ENCODE measurements at regions not wholly inside any gene's neighbourhood (a gene's known extent, or its start where the extent isn't known, plus 50 kb on each side); places are given as distances from the start of the nearest gene placed in this dataset.

DNA sequence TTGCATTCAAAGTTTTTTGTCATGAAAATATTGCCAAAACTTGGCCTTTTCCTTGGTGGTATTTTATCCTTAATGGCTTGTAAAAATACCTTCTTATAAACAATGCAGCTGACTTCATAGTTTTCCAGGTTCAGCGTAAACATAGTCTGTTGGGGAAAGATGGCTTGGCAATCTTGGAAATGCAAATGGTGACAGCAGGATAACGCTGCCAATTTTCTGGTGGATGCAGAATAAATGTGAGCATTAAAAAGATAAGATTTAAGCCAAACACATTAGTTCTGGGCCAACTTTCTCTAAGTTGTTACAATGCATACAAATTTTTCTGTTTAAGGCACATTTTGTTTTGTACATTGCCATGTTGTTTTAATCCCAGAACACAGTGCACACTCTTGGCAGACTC, 147.0 kb upstream of the POU1F1 start (continued):
- TF ChIP-seq ZNF146 (tag by site-specific recombination; IDR thresholded peaks at IDR 0.05) (no peak), ZNF121 (tag by site-specific recombination; IDR thresholded peaks at IDR 0.05) (no peak)

DNA sequence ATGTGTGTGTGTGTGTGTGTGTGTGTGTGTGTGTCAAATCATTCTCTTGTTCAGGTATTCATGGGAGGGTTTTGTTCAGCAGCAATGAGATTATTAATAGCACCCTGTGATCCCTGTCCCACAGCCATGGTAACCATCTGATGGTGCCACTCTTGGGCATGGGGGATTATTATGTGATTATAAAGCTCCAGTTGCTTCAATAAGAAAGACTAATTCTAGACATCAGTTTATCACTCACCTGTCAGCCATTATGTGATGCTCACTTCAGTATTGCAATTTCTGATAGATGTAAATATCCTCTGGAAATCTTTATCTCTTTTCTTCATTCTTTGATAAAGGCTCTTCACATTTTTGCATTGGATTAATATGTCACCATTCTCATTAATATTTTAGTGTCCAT, 145.9 kb upstream of the POU1F1 start:
- H3K9me3 ChIP-seq (ENCODE audit: control insufficient read depth, insufficient read depth, low read depth, low read length) = no peaks in the 10 kb centered on the region
- TF ChIP-seq, protein P1, sequence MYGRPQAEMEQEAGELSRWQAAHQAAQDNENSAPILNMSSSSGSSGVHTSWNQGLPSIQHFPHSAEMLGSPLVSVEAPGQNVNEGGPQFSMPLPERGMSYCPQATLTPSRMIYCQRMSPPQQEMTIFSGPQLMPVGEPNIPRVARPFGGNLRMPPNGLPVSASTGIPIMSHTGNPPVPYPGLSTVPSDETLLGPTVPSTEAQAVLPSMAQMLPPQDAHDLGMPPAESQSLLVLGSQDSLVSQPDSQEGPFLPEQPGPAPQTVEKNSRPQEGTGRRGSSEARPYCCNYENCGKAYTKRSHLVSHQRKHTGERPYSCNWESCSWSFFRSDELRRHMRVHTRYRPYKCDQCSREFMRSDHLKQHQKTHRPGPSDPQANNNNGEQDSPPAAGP (tag by site-specific recombination; IDR thresholded peaks at IDR 0.05) = no peak
- no peak for TF ChIP-seq ZNF335 (tag by site-specific recombination; conservative IDR thresholded peaks at IDR 0.05)
- no peak for TF ChIP-seq GLIS1 (tag by site-specific recombination; IDR thresholded peaks at IDR 0.05)
- TF ChIP-seq ZNF239 (tag by site-specific recombination; IDR thresholded peaks at IDR 0.05) = no peak
- CTCF ChIA-PET = interaction anchor here (0.7 kb wide), 1 partner anchor 80 kb away, joined by 4 read pairs; no protein-coding TSS in a partner anchor
- no peaks in the 10 kb centered on the region for H3K36me3 ChIP-seq (ENCODE audit: control insufficient read depth in 2 of 2, insufficient read depth in 1 of 2, low read length in 2 of 2)
- POLR2A ChIA-PET = no interaction called here
- no peaks in the 10 kb centered on the region for H3K4me1 ChIP-seq (ENCODE audit: control insufficient read depth, insufficient read depth, low read length)
- no peak overlapping the region for H3K27ac ChIP-seq (ENCODE audit: extremely low read depth, low read depth, low read length)
- no peak overlapping the region for H3K4me3 ChIP-seq (ENCODE audit: low read depth, low read length)

DNA sequence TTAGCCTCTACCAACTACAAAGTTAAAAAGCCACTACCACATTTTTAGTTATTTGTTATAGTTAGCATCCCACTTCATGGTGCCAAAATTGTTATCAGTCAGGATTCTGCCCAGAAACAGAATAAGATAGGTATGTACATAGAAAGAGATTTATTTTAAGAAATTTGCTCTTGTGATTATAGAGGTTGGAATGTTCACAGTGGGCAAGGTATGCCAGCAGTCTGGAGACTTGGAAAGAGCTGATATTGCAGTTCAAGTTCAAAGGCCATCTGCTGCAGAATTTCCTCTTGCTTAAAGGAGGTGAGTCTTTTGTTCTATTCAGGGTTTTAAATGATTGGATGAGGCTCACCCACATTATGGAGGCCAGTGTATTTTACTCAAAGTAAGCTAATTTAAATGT, 143.8 kb upstream of the POU1F1 start:
- H3K4me3 ChIP-seq (ENCODE audit: low read depth, low read length) = no peak overlapping the region

DNA sequence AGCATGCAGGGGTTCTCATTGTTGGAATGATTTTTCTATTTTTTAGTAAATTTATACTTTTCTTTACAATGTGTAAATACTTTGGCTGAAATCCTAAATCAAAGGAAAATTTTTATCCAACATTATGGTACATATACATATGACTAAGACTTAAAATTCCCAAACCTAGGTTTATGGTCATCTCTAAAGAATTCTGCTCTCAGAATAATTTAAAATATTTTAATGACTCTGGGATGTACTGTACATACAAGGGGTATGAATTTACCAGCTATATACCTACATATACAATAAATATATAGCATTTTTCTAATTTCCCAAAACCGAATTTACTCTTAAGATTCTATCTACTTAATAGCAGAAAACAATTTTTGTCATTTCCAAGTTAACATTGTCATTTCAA, 137.9 kb upstream of the POU1F1 start:
- TF ChIP-seq ZNF391 (tag by site-specific recombination; IDR thresholded peaks at IDR 0.05; ENCODE audit: borderline replicate concordance, low read depth) (no peak), MYNN (tag by site-specific recombination; IDR thresholded peaks at IDR 0.05; ENCODE audit: borderline replicate concordance) (no peak), KLF7 (tag by site-specific recombination; IDR thresholded peaks at IDR 0.05; ENCODE audit: borderline replicate concordance) (no peak), ZNF155 (tag by site-specific recombination; IDR thresholded peaks at IDR 0.05) (no peak), ZNF664 (tag by site-specific recombination; IDR thresholded peaks at IDR 0.05) (no peak)
- TF ChIP-seq, protein P2, sequence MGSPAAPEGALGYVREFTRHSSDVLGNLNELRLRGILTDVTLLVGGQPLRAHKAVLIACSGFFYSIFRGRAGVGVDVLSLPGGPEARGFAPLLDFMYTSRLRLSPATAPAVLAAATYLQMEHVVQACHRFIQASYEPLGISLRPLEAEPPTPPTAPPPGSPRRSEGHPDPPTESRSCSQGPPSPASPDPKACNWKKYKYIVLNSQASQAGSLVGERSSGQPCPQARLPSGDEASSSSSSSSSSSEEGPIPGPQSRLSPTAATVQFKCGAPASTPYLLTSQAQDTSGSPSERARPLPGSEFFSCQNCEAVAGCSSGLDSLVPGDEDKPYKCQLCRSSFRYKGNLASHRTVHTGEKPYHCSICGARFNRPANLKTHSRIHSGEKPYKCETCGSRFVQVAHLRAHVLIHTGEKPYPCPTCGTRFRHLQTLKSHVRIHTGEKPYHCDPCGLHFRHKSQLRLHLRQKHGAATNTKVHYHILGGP (tag by site-specific recombination; IDR thresholded peaks at IDR 0.05) = no peak
- Histone ChIP-seq H3K36me3 (ENCODE audit: control insufficient read depth in 2 of 2, insufficient read depth in 1 of 2, low read length in 2 of 2) (no peaks in the 10 kb centered on the region), H3K4me3 (ENCODE audit: low read depth, low read length) (no peak overlapping the region), H3K9me3 (ENCODE audit: control insufficient read depth, insufficient read depth, low read depth, low read length) (no peaks in the 10 kb centered on the region), H3K27ac (ENCODE audit: extremely low read depth, low read depth, low read length) (no peak overlapping the region), H3K4me1 (ENCODE audit: control insufficient read depth, insufficient read depth, low read length) (no peaks in the 10 kb centered on the region)
- POLR2A ChIA-PET = no interaction called here
- CTCF ChIA-PET = interaction anchor here (1.0 kb wide), 1 partner anchor 63 kb away, joined by 3 read pairs; no protein-coding TSS in a partner anchor

More for the DNA sequence above, 143.8 kb upstream of the POU1F1 start:
- Histone ChIP-seq H3K4me1 (ENCODE audit: control insufficient read depth, insufficient read depth, low read length) (no peaks in the 10 kb centered on the region), H3K36me3 (ENCODE audit: control insufficient read depth in 2 of 2, insufficient read depth in 1 of 2, low read length in 2 of 2) (no peaks in the 10 kb centered on the region), H3K27ac (ENCODE audit: extremely low read depth, low read depth, low read length) (no peak overlapping the region), H3K9me3 (ENCODE audit: control insufficient read depth, insufficient read depth, low read depth, low read length) (no peaks in the 10 kb centered on the region)
- ChIA-PET POLR2A (no interaction called here), CTCF (interaction anchor here (0.6 to 0.7 kb wide), 2 partner anchors 73 to 435 kb away, joined by 3 read pairs; no protein-coding TSS in a partner anchor)
- no peak for TF ChIP-seq ZSCAN23 (tag by site-specific recombination; IDR thresholded peaks at IDR 0.05)
- TF ChIP-seq, protein P3, sequence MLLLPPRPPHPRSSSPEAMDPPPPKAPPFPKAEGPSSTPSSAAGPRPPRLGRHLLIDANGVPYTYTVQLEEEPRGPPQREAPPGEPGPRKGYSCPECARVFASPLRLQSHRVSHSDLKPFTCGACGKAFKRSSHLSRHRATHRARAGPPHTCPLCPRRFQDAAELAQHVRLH (tag by site-specific recombination; IDR thresholded peaks at IDR 0.05) = no peak
- TF ChIP-seq ZNF776 (tag by site-specific recombination; IDR thresholded peaks at IDR 0.05; ENCODE audit: borderline replicate concordance) = no peak
- TF ChIP-seq, protein P4, sequence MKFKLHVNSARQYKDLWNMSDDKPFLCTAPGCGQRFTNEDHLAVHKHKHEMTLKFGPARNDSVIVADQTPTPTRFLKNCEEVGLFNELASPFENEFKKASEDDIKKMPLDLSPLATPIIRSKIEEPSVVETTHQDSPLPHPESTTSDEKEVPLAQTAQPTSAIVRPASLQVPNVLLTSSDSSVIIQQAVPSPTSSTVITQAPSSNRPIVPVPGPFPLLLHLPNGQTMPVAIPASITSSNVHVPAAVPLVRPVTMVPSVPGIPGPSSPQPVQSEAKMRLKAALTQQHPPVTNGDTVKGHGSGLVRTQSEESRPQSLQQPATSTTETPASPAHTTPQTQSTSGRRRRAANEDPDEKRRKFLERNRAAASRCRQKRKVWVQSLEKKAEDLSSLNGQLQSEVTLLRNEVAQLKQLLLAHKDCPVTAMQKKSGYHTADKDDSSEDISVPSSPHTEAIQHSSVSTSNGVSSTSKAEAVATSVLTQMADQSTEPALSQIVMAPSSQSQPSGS (tag by site-specific recombination; IDR thresholded peaks at IDR 0.05; ENCODE audit: low read depth) = no peak
- no peak for TF ChIP-seq ZNF239 (tag by site-specific recombination; IDR thresholded peaks at IDR 0.05)

Data from HEK293 (cell line).